OCI-LY7 (cell line): ENCODE measurements at regions not wholly inside any gene's neighbourhood (a gene's known extent, or its start where the extent isn't known, plus 50 kb on each side); places are given as distances from the start of the nearest gene placed in this dataset.

Experiments used
- BruUV-seq: library from RNA; stranded (reverse); fragments of 400-500 nt; replicated peaks from 2 replicates; lab custom pipeline; 2021; lab: Mats Ljungman, UMichigan
- CTCF ChIA-PET: fragments of 300-600 bp; sonication (Branson Sonifier 250); formaldehyde crosslinking; loops from one replicate; lab custom pipeline; 2022; ENCODE audit warnings: antibody characterized with exemption; ENCODE audit not compliant: unreplicated experiment; lab: Charles Lee
- POLR2A ChIA-PET: fragments of 300-600 bp; sonication (Branson Sonifier 250); formaldehyde crosslinking; loops from one replicate; lab custom pipeline; 2022; ENCODE audit warnings: antibody characterized with exemption; lab: Charles Lee
- DNase-seq: peaks from one replicate; pipeline ENCODE4 v3.0.0-alpha.2; 2015; ENCODE audit warnings: low spot score
- H2AFZ ChIP-seq: fragments of 200-600 bp; sonication (generic), shearing (Covaris generic); 2 replicates; pipeline ENCODE4 v1.6.1; 2014; ENCODE audit warnings: mild to moderate bottlenecking, antibody characterized with exemption, low read length, moderate library complexity
- H3K27ac ChIP-seq: fragments of 200-600 bp; sonication (generic); 2 replicates; pipeline ENCODE4 v1.5.1; 2014; ENCODE audit warnings: mixed run types, low read depth, mild to moderate bottlenecking, moderate library complexity, low read length, inconsistent platforms; ENCODE audit not compliant: poor library complexity, severe bottlenecking
- H3K36me3 ChIP-seq: fragments of 200-600 bp; sonication (generic); 2 replicates; pipeline ENCODE4 v1.6.1; 2014; ENCODE audit warnings: mild to moderate bottlenecking, antibody characterized with exemption, low read length, moderate library complexity, mixed read lengths; ENCODE audit not compliant: insufficient read depth
- H3K4me1 ChIP-seq: fragments of 200-600 bp; sonication (generic); 2 replicates; pipeline ENCODE4 v1.5.1; 2014; ENCODE audit warnings: mild to moderate bottlenecking, low read length; ENCODE audit not compliant: insufficient read depth, poor library complexity, severe bottlenecking
- H3K4me2 ChIP-seq: fragments of 200-600 bp; sonication (generic); 2 replicates; pipeline ENCODE4 v1.6.1; 2014; ENCODE audit warnings: mild to moderate bottlenecking, low read length
- H3K4me3 ChIP-seq: fragments of 200-600 bp; sonication (generic); 2 replicates; pipeline ENCODE4 v1.5.1; 2014; ENCODE audit warnings: mild to moderate bottlenecking, low read depth, low read length; ENCODE audit not compliant: poor library complexity, severe bottlenecking
- H3K79me2 ChIP-seq: fragments of 200-600 bp; sonication (generic); 2 replicates; pipeline ENCODE4 v1.6.1; 2016; ENCODE audit warnings: low read depth, mild to moderate bottlenecking, low read length, moderate library complexity, mixed read lengths; ENCODE audit not compliant: insufficient read depth
- H3K9me2 ChIP-seq: fragments of 200-600 bp; sonication (generic); 2 replicates; pipeline ENCODE4 v1.6.1; 2016; ENCODE audit warnings: mild to moderate bottlenecking, low read length, mixed read lengths; ENCODE audit not compliant: insufficient read depth
- H3K9me3 ChIP-seq: fragments of 200-600 bp; sonication (generic); 2 replicates; pipeline ENCODE4 v1.6.1; 2014; ENCODE audit warnings: mild to moderate bottlenecking, mixed run types, low read length, mixed read lengths
- H4K20me1 ChIP-seq: fragments of 200-600 bp; sonication (generic); 2 replicates; pipeline ENCODE4 v1.6.1; 2014; ENCODE audit warnings: mild to moderate bottlenecking, antibody characterized with exemption, low read length, moderate library complexity, mixed read lengths; ENCODE audit not compliant: insufficient read depth
- EZH2phosphoT487 ChIP-seq: fragments of 200-600 bp; sonication (generic); IDR thresholded peaks from 2 replicates; pipeline ENCODE4 v1.6.1; 2018; ENCODE audit warnings: low read depth, borderline replicate concordance, mild to moderate bottlenecking, mixed run types, antibody characterized with exemption, low read length, moderate library complexity, mixed read lengths
- intact Hi-C: fragments of 100-400 bp; cut with micrococcal nuclease; formaldehyde crosslinking; loops from one replicate; pipeline ENCODE4 v1.10.0; 2022; ENCODE audit not compliant: unreplicated experiment
- TF ChIP-seq, protein P1 (sequence below): fragments of 200-600 bp; sonication (generic); conservative IDR thresholded peaks from 2 replicates; pipeline ENCODE4 v1.5.1; 2014; ENCODE audit warnings: mild to moderate bottlenecking, antibody characterized with exemption, low read length, moderate library complexity, mixed read lengths

DNA sequence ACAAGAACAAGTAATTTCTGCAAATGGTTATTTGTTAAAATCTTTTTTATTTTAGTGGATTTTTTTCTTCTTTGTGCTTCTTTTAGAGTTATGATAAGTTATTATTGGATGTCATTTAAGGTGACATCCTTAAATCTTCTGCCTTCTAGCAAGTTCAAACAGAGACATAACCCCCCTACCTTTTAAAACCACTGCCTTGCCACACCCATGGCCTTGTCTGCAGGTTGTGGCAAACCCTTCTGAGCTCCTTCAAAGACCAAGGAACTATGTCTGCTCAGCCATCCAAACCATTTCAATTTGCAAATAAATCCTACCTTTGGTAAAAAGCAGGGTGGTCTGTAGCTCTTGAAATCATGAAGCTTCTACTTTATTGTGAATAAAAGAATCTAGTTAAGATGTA lies 241.6 kb downstream of the FAM76B start:
- Histone ChIP-seq H3K9me3 (no peaks in the 10 kb centered on the region), H3K4me1 (no peaks in the 10 kb centered on the region), H3K36me3 (no peaks in the 10 kb centered on the region), H3K4me2 (no peak overlapping the region), H3K4me3 (no peak overlapping the region), H3K9me2 (no peaks in the 10 kb centered on the region), H4K20me1 (no peaks in the 10 kb centered on the region), H2AFZ (no peak overlapping the region), H3K79me2 (no peaks in the 10 kb centered on the region), H3K27ac (no peak overlapping the region)
- no TSS peak for BruUV-seq
- no peak for DNase-seq
- no peak for TF ChIP-seq EZH2phosphoT487
- TF ChIP-seq, protein P1, sequence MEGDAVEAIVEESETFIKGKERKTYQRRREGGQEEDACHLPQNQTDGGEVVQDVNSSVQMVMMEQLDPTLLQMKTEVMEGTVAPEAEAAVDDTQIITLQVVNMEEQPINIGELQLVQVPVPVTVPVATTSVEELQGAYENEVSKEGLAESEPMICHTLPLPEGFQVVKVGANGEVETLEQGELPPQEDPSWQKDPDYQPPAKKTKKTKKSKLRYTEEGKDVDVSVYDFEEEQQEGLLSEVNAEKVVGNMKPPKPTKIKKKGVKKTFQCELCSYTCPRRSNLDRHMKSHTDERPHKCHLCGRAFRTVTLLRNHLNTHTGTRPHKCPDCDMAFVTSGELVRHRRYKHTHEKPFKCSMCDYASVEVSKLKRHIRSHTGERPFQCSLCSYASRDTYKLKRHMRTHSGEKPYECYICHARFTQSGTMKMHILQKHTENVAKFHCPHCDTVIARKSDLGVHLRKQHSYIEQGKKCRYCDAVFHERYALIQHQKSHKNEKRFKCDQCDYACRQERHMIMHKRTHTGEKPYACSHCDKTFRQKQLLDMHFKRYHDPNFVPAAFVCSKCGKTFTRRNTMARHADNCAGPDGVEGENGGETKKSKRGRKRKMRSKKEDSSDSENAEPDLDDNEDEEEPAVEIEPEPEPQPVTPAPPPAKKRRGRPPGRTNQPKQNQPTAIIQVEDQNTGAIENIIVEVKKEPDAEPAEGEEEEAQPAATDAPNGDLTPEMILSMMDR: no peak
- intact Hi-C loops: loop anchor here (10.0 kb wide), 1 partner anchor 157 kb away; no protein-coding TSS in a partner anchor
- CTCF ChIA-PET: no interaction called here
- POLR2A ChIA-PET: no interaction called here

DNA sequence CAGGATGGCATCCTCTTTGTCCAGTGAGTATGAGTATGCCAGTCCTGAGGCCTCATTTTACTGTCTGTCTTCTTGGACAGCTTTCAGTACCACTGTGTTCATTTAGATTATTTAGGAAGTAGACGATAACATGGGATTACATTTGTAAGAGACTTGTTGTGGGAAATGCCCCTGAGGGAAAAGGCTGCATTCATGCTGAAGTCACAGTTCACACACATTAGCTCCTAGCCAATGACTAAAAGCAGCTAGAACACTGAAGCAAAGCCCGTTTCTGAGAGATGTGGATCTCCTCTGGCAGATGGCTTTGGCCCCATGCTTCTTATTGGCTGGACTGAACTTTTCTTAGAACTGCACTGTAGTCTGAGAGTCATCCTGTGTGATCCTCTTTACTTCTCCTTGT lies 242.4 kb downstream of the FAM76B start:
- H3K4me3 ChIP-seq: no peak overlapping the region
- no peak overlapping the region for H3K4me2 ChIP-seq
- H3K27ac ChIP-seq: no peak overlapping the region
- DNase-seq: no peak
- H3K9me2 ChIP-seq: no peaks in the 10 kb centered on the region
- CTCF ChIA-PET: no interaction called here
- POLR2A ChIA-PET: no interaction called here
- H2AFZ ChIP-seq: no peak overlapping the region
- no peaks in the 10 kb centered on the region for H3K36me3 ChIP-seq
- H3K9me3 ChIP-seq: no peaks in the 10 kb centered on the region
- no peaks in the 10 kb centered on the region for H3K4me1 ChIP-seq
- no peaks in the 10 kb centered on the region for H3K79me2 ChIP-seq
- BruUV-seq: no TSS peak
- H4K20me1 ChIP-seq: no peaks in the 10 kb centered on the region
- no peak for TF ChIP-seq EZH2phosphoT487
- TF ChIP-seq, protein P1: no peak
- intact Hi-C loops: loop anchor here (10.0 kb wide), 1 partner anchor 158 kb away; no protein-coding TSS in a partner anchor

DNA sequence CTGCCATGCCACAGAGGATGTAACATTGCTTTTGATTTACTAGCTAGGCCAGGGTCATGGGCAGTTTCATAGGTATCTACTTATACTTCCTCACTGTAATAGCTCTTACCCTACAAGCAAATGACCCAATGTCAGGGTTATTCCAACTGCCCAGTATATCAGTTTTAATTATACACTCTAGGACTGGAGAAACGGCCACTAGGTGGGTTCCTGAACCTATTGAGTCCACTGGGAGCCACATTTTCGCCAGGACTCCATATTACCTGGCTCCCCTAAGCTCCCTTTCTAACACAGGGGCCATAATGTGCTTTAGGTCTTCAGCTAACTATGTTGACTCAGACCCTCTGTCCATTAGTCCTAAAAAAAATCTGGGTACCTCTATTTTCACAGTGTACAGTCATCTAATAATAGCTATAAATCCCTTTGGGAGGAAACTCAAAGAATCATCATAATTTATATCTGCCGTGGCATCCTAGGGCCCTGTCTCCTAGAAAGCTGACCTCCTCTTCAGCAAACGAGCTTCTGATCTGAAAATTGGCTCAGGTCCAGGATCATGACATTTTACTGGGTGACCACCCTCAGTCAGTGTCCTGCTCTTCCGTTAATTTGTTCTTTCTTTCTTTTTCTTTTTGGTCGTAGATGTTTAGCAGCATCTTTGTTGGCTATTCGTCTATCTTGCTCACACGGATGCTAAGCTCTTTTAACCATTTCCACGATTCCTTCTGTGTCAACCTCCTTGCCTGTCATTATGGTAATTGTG lies 244.3 kb downstream of the FAM76B start:
- Histone ChIP-seq H3K27ac (no peak overlapping the region), H3K4me3 (no peak overlapping the region), H3K9me2 (no peaks in the 10 kb centered on the region), H3K4me1 (no peaks in the 10 kb centered on the region), H3K36me3 (no peaks in the 10 kb centered on the region), H3K9me3 (no peaks in the 10 kb centered on the region), H3K79me2 (no peaks in the 10 kb centered on the region), H3K4me2 (no peak overlapping the region), H2AFZ (no peak overlapping the region), H4K20me1 (no peaks in the 10 kb centered on the region)
- intact Hi-C loops: loop anchor here (10.0 kb wide), 1 partner anchor 160 kb away; no protein-coding TSS in a partner anchor
- no TSS peak for BruUV-seq
- DNase-seq: peak; percentile 16
- TF ChIP-seq, protein P1: peak; percentile 51
- no peak for TF ChIP-seq EZH2phosphoT487
- CTCF ChIA-PET: no interaction called here
- POLR2A ChIA-PET: interaction anchor here (1.0 to 1.5 kb wide), 2 partner anchors 11 to 17 kb away, joined by 3 read pairs; no protein-coding TSS in a partner anchor
